Fibroblast of lung (primary cell): ENCODE measurements at regions not wholly inside any gene's neighbourhood (a gene's known extent, or its start where the extent isn't known, plus 50 kb on each side); places are given as distances from the start of the nearest gene placed in this dataset.

Experiments used
- CTCF ChIP-seq, 2 donors: IDR thresholded peaks in 1 of 2; conservative IDR thresholded peaks in 1 of 2; 1 replicate in 1 of 2; 2 replicates in 1 of 2; pipeline ENCODE4 v1.5.1; 2011 to 2012; ENCODE audit warnings: low read length in 2 of 2, control low read depth in 1 of 2, inconsistent platforms in 1 of 2, low read depth in 1 of 2, mild to moderate bottlenecking in 1 of 2
- EZH2 ChIP-seq: IDR thresholded peaks from 2 replicates; pipeline ENCODE4 v1.5.1; 2012; ENCODE audit warnings: low read length, control low read depth, mild to moderate bottlenecking; ENCODE audit errors: missing control alignments

DNA sequence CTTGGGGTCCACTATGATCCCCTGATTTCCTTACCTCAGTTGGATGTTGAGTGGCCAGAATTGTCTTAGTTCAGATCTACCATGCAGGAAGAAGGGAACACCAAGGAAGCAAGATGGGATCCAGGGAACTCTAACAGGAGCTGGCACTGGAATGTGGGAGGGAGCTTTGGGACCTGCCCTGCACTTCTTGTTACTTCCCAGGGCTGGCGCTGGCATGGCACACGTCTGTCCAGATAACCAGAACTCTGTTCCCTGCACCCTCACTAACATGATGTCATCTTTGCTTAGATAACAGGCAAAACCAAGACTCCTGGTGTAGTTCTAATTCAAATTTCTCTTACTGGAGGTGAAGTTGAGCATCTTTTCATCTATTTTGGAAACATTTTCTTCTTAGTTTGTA, 550.0 kb downstream of the MN1 start:
- TF ChIP-seq CTCF (conservative IDR thresholded peaks at IDR 0.05 in 1 of 2, IDR thresholded peaks at IDR 0.05 in 1 of 2; ENCODE audit: low read depth in 1 of 2, low read length in 2 of 2) (no peak), EZH2 (no peak)
